Upper lobe of left lung (tissue), 4 donors: ENCODE measurements at regions not wholly inside any gene's neighbourhood (a gene's known extent, or its start where the extent isn't known, plus 50 kb on each side); places are given as distances from the start of the nearest gene placed in this dataset.

Experiments used
- CTCF ChIP-seq, 6 experiments: fragments of 450-650 bp in 4 of 6; fragments of 200-600 bp in 2 of 6; sonication (generic) in 2 of 6; IDR thresholded peaks; one replicate each; pipeline ENCODE4 v1.5.1; 2016 to 2019; ENCODE audit warnings: antibody characterized with exemption in 6 of 6
- POLR2A ChIP-seq, 4 donors: fragments of 450-650 bp; IDR thresholded peaks; one replicate each; pipeline ENCODE4 v1.5.1; 2016 to 2017; ENCODE audit warnings: antibody characterized with exemption in 4 of 4, mild to moderate bottlenecking in 2 of 4

DNA sequence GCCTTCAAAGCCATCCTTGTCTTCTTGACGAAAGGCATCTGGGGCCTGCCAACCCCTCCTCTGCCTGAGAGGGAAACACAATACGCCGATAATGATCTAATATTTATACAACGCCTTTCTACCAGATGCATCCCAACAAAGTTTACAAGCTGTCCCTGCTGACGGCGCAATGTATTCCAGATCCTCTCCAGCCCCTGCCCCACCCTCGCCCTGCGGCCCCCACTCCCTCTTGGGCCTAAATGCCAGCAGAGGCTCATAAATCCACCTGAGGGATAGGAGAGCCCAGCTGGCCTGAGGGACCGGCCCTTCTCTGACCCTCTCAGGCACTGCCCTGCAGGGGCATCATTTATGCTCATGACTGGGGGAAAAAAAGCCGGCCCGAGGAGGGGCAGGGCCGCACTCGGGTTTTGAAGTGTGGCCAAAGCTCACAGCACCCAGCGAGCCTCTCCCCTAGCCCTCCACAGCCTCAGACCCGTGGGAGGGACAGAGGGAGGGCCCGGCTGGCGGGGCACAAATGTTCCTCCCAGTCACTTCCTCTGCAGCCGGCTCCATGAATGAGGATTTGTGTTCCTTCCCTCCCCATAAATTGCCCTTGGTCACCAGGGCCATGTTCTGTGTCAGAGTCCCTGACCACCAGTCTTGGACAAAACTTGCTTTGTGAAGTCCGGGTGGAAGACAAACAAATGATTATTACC, 140.3 kb downstream of the FOXD2 start:
- TF ChIP-seq POLR2A (IDR thresholded peaks at IDR 0.05): no peak
- no peak for TF ChIP-seq CTCF (IDR thresholded peaks at IDR 0.05)
